Trophoblast cell (in vitro differentiated cells and primary cell): ENCODE measurements at regions not wholly inside any gene's neighbourhood (a gene's known extent, or its start where the extent isn't known, plus 50 kb on each side); places are given as distances from the start of the nearest gene placed in this dataset.
"Not testable (repeated sequence)": the region's sequence is repeated elsewhere in the genome, so short reads cannot be mapped to it uniquely, and the experiment has no call there.

ENCODE experiments used
- DNase-seq, 2 donors: peaks; one replicate each; pipeline ENCODE4 v3.0.0-alpha.2; 2016
- H2AFZ ChIP-seq: 2 replicates; pipeline ENCODE4 v1.6.1; 2013; ENCODE audit warnings: low read length, moderate library complexity, mild to moderate bottlenecking; ENCODE audit not compliant: insufficient read depth, poor library complexity
- H2AK5ac ChIP-seq: 2 replicates; pipeline ENCODE4 v1.6.1; 2013; ENCODE audit warnings: mild to moderate bottlenecking, low read length
- H2BK120ac ChIP-seq: 2 replicates; pipeline ENCODE4 v1.6.1; 2013; ENCODE audit warnings: low read length, mild to moderate bottlenecking, moderate library complexity; ENCODE audit not compliant: insufficient read depth, poor library complexity
- H2BK12ac ChIP-seq: 2 replicates; pipeline ENCODE4 v1.6.1; 2013; ENCODE audit warnings: mild to moderate bottlenecking, low read length, moderate library complexity
- H2BK5ac ChIP-seq: 2 replicates; pipeline ENCODE4 v1.6.1; 2013; ENCODE audit warnings: low read length, low read depth, moderate library complexity, mild to moderate bottlenecking; ENCODE audit not compliant: poor library complexity
- H3K14ac ChIP-seq: 2 replicates; pipeline ENCODE4 v1.6.1; 2013; ENCODE audit warnings: mild to moderate bottlenecking, low read length
- H3K18ac ChIP-seq: 2 replicates; pipeline ENCODE4 v1.6.1; 2013; ENCODE audit warnings: mild to moderate bottlenecking, low read length
- H3K23ac ChIP-seq: 2 replicates; pipeline ENCODE4 v1.6.1; 2013; ENCODE audit warnings: low read length
- H3K27ac ChIP-seq: 2 replicates; pipeline ENCODE4 v1.5.1; 2013; ENCODE audit warnings: low read depth, mild to moderate bottlenecking, inconsistent platforms, low read length, moderate library complexity
- H3K27me3 ChIP-seq: 2 replicates; pipeline ENCODE4 v1.6.1; 2013; ENCODE audit warnings: inconsistent platforms, mild to moderate bottlenecking, low read length, moderate library complexity; ENCODE audit not compliant: insufficient read depth
- H3K36me3 ChIP-seq, 2 experiments: 1 replicate in 1 of 2; 2 replicates in 1 of 2; pipeline ENCODE4 v1.6.1; 2013; ENCODE audit warnings: low read length in 2 of 2, mild to moderate bottlenecking in 2 of 2, moderate library complexity in 1 of 2; ENCODE audit not compliant: insufficient read depth in 2 of 2, control insufficient read depth in 1 of 2
- H3K4ac ChIP-seq: 2 replicates; pipeline ENCODE4 v1.6.1; 2013; ENCODE audit warnings: low read depth, mild to moderate bottlenecking, low read length, moderate library complexity
- H3K4me1 ChIP-seq, 2 experiments: 1 replicate in 1 of 2; 2 replicates in 1 of 2; pipeline ENCODE4 v1.6.1; 2013; ENCODE audit warnings: low read length in 2 of 2, mild to moderate bottlenecking in 2 of 2, moderate library complexity in 1 of 2; ENCODE audit not compliant: insufficient read depth in 2 of 2, control insufficient read depth in 1 of 2
- H3K4me2 ChIP-seq: 2 replicates; pipeline ENCODE4 v1.6.1; 2013; ENCODE audit warnings: inconsistent platforms, mild to moderate bottlenecking, low read length, moderate library complexity
- H3K4me3 ChIP-seq: 2 replicates; pipeline ENCODE4 v1.5.1; 2013; ENCODE audit warnings: mild to moderate bottlenecking, low read depth, low read length, inconsistent platforms
- H3K79me1 ChIP-seq: one replicate; pipeline ENCODE4 v1.6.1; 2013; ENCODE audit warnings: low read length
- H3K79me2 ChIP-seq: 2 replicates; pipeline ENCODE4 v1.6.1; 2013; ENCODE audit warnings: low read length, mild to moderate bottlenecking; ENCODE audit not compliant: control insufficient read depth, insufficient read depth, poor library complexity
- H3K9ac ChIP-seq: 2 replicates; pipeline ENCODE4 v1.6.1; 2013; ENCODE audit warnings: mild to moderate bottlenecking, low read length
- H3K9me3 ChIP-seq: 2 replicates; pipeline ENCODE4 v1.6.1; 2013; ENCODE audit warnings: low read depth, mild to moderate bottlenecking, control low read depth, inconsistent platforms, low read length; ENCODE audit not compliant: insufficient read depth
- H4K12ac ChIP-seq: 2 replicates; pipeline ENCODE4 v1.6.1; 2013; ENCODE audit warnings: low read depth, mild to moderate bottlenecking, low read length, moderate library complexity
- H4K8ac ChIP-seq: 2 replicates; pipeline ENCODE4 v1.6.1; 2013; ENCODE audit warnings: low read depth, mild to moderate bottlenecking, low read length, moderate library complexity
- H4K91ac ChIP-seq: one replicate; pipeline ENCODE4 v1.6.1; 2013; ENCODE audit warnings: low read depth, mild to moderate bottlenecking, low read length, moderate library complexity
- WGBS: extraction: QIAGEN DNeasy Blood & Tissue Kit; methylation state at CpG from one replicate; pipeline ENCODE4 v1.1.7; 2013; ENCODE audit warnings: missing lambda C conversion rate; ENCODE audit not compliant: insufficient read length, insufficient coverage; ENCODE audit errors: extremely low coverage; 5-methylcytosine and 5-hydroxymethylcytosine counted together

GRCh38 chr17:21595086-21595485 is 97.2 kb upstream of the KCNJ18 start:
- Histone ChIP-seq H4K8ac (no peak overlapping the region), H2BK12ac (no peak overlapping the region), H3K79me2 (no peaks in the 10 kb centered on the region), H3K36me3 (no peaks in the 10 kb centered on the region), H3K14ac (no peak overlapping the region), H3K4ac (no peak overlapping the region), H2BK5ac (no peak overlapping the region), H4K91ac (no peak overlapping the region), H3K18ac (no peak overlapping the region), H4K12ac (no peak overlapping the region), H3K4me3 (no peak overlapping the region), H3K9ac (no peak overlapping the region), H3K9me3 (peaks cover 39% of the 10 kb centered on the region), H3K4me1 (no peaks in the 10 kb centered on the region), H3K79me1 (no peaks in the 10 kb centered on the region), H3K27ac (no peak overlapping the region), H2AK5ac (no peak overlapping the region), H3K23ac (no peak overlapping the region), H2AFZ (no peak overlapping the region), H3K4me2 (no peak overlapping the region), H2BK120ac (no peak overlapping the region), H3K27me3 (no peaks in the 10 kb centered on the region)
- WGBS, result 100% methylated on average over 1 of the region's 1 CpG
- no peak for DNase-seq

- no peak overlapping the region for H2BK5ac ChIP-seq
- no peak overlapping the region for H4K8ac ChIP-seq
- WGBS, result no CpG with 5 or more reads among the region's 5 CpGs
- H4K91ac ChIP-seq, result no peak overlapping the region
- no peak overlapping the region for H3K14ac ChIP-seq
- H3K4ac ChIP-seq, result no peak overlapping the region
- H3K27me3 ChIP-seq, result no peaks in the 10 kb centered on the region
- H3K36me3 ChIP-seq, result no peaks in the 10 kb centered on the region
- H3K18ac ChIP-seq, result no peak overlapping the region
- no peaks in the 10 kb centered on the region for H3K79me2 ChIP-seq
- no peak overlapping the region for H3K4me3 ChIP-seq
- no peak overlapping the region for H2BK120ac ChIP-seq
- no peak for DNase-seq
- H2AFZ ChIP-seq, result no peak overlapping the region
- no peak overlapping the region for H3K4me2 ChIP-seq
- H4K12ac ChIP-seq, result no peak overlapping the region
- H2AK5ac ChIP-seq, result no peak overlapping the region
- H3K27ac ChIP-seq, result no peak overlapping the region
- H3K79me1 ChIP-seq, result no peaks in the 10 kb centered on the region
- no peak overlapping the region for H3K9ac ChIP-seq
- no peak overlapping the region for H2BK12ac ChIP-seq
- no peaks in the 10 kb centered on the region for H3K4me1 ChIP-seq
- peaks cover 37% of the 10 kb centered on the region for H3K9me3 ChIP-seq
- H3K23ac ChIP-seq, result no peak overlapping the region
Measured at GRCh38 chr17:21602176-21602575, 90.1 kb upstream of the KCNJ18 start.

- not testable (repeated sequence) for H2AK5ac ChIP-seq, H2BK12ac ChIP-seq, H3K27ac ChIP-seq, H2AFZ ChIP-seq, H2BK120ac ChIP-seq, H3K4me1 ChIP-seq, H4K12ac ChIP-seq, H4K8ac ChIP-seq, H3K14ac ChIP-seq, H3K27me3 ChIP-seq, H3K9ac ChIP-seq, H3K36me3 ChIP-seq, H3K4me2 ChIP-seq, H3K18ac ChIP-seq, H3K79me1 ChIP-seq, H2BK5ac ChIP-seq, H3K4me3 ChIP-seq, DNase-seq, H3K23ac ChIP-seq, H3K4ac ChIP-seq, H3K79me2 ChIP-seq, H4K91ac ChIP-seq
- WGBS, result no CpG with 5 or more reads among the region's 1 CpG
- H3K9me3 ChIP-seq, result peaks cover 33% of the 10 kb centered on the region
Measured at GRCh38 chr17:21603292-21603691, 89.0 kb upstream of the KCNJ18 start.

GRCh38 chr17:21611443-21611842 is 80.9 kb upstream of the KCNJ18 start:
- not testable (repeated sequence) for H3K18ac ChIP-seq, H3K4ac ChIP-seq, H3K4me1 ChIP-seq, DNase-seq, H4K8ac ChIP-seq, H3K9ac ChIP-seq, H3K79me2 ChIP-seq, H3K27ac ChIP-seq, H3K79me1 ChIP-seq, H3K4me3 ChIP-seq, H2AK5ac ChIP-seq, H4K91ac ChIP-seq, H2AFZ ChIP-seq, H2BK120ac ChIP-seq, H3K4me2 ChIP-seq, H3K36me3 ChIP-seq, H2BK5ac ChIP-seq, H3K27me3 ChIP-seq, H3K23ac ChIP-seq, H2BK12ac ChIP-seq, H3K14ac ChIP-seq, H4K12ac ChIP-seq
- WGBS, result 100% methylated on average over 6 of the region's 8 CpGs
- peaks cover 13% of the 10 kb centered on the region for H3K9me3 ChIP-seq
